Stimulated activated CD4-positive, alpha-beta T cell treated with anti-CD3 and anti-CD28 coated beads, TNF-alpha, amount 100 ng/mL, for 4 hours (primary cell): ENCODE measurements at regions not wholly inside any gene's neighbourhood (a gene's known extent, or its start where the extent isn't known, plus 50 kb on each side); places are given as distances from the start of the nearest gene placed in this dataset.
"Not testable (repeated sequence)": the region's sequence is repeated elsewhere in the genome, so short reads cannot be mapped to it uniquely, and the experiment has no call there.

ENCODE experiments used
- DNase-seq, 3 experiments: peaks; one replicate each; pipeline ENCODE4 v3.0.0-alpha.2; 2020; ENCODE audit warnings: low read depth in 3 of 3

DNA sequence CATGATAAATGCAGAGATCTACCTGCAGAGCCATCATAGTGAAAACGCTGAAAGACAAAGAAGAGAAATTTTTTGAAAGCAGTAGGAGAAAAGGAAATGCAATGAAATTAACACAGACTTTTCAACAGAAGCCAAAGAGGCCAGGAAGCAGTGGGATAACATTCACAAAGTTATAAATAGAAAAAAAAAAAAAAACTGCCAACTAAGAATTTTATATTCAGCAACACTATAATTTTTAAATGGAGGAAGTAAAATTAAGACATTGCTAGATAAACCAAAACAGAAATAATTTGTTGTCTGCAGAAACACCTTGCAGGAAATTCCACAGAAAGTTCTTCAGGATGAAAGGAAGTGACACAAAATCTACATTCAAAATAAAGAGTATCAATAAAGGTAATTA, 591.5 kb upstream of the ID4 start:
- DNase-seq, result no peak

DNA sequence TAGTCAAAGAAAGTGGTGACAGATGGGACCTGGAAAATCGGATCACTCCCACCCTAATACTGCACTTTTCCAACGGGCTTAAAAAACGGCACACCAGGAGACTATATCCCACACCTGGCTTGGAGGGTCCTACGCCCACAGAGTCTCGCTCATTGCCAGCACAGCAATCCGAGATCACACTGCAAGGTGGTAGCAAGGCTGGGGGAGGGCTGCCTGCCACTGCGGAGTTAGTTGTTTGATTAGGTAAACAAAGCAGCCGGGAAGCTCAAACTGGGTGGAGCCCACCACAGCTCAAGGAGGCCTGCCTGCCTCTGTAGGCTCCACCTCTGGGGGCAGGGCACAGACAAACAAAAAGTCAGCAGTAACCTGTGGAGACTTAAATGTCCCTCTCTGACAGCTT, 590.0 kb upstream of the ID4 start:
- DNase-seq, result not testable (repeated sequence)

- DNase-seq, result not testable (repeated sequence)
Measured at GRCh38 chr6:19256123-19256522, 581.0 kb upstream of the ID4 start.

GRCh38 chr6:19261642-19262041, 575.5 kb upstream of the ID4 start:
- DNase-seq, result no peak

DNA sequence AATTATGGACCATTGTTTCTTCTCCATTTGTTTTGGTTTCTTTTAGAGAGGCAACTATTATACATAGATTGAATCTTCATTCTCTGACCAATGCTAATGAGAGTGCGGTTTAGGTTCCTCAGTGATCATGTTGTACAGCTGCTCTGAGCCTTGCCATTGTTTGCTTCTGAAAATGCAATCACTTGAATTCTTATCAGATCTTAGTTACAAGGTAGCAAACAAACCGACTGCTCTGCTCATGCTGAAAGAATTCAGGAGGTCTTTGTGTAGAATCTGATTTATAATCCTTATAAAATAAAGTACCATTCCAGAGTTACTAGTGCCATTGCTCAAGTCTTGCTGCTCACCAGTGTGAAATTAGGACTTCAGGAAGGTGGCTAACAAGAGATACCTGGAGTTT, 569.1 kb upstream of the ID4 start:
- no peak for DNase-seq

DNA sequence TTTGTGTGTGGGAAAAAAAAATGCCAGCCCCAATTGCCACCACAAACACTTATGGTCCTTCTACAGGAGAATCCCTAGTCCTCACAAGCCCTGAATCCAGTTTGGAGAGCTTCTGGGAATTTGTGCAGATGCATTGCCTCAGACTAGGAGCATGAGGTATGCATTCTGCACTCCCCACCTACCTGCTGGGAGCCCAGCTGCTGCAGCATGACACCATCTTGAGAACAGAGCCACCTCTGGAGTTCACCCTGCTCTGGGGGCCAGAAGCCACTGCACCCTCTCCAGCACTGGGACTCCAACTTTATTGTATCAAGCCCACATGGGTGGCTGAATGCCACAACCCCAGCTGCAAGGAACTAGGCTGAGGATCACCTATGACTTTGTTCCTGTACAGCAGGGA, 568.5 kb upstream of the ID4 start:
- DNase-seq, result no peak

- DNase-seq, result no peak
Measured at GRCh38 chr6:19269341-19269898, 567.8 kb upstream of the ID4 start.

DNA sequence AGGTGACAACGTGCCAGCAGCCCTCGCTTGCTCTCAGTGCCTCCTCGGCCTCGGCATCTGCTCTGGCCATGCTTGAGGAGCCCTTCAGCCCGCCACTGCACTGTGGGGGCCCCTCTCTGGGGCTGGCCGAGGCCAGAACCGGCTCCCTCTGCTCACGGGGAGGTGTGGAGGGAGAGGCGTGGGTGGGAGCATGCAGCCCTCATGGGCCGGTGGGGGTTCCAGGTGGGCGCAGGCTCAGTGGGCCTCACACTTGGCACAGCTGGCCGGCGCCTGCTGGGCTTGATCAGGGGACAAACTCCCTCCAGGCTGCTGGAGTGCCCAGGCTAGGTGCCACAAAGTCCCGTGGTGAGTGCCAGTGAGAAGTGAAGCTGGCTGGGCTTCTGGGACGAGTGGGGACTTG, 566.6 kb upstream of the ID4 start:
- DNase-seq, result no peak

- DNase-seq, result no peak
Measured at GRCh38 chr6:19279273-19279684, 557.9 kb upstream of the ID4 start.

GRCh38 chr6:19287928-19288327, 549.2 kb upstream of the ID4 start:
- no peak for DNase-seq

- no peak for DNase-seq
Measured at GRCh38 chr6:19289457-19289856, 547.7 kb upstream of the ID4 start.

DNA sequence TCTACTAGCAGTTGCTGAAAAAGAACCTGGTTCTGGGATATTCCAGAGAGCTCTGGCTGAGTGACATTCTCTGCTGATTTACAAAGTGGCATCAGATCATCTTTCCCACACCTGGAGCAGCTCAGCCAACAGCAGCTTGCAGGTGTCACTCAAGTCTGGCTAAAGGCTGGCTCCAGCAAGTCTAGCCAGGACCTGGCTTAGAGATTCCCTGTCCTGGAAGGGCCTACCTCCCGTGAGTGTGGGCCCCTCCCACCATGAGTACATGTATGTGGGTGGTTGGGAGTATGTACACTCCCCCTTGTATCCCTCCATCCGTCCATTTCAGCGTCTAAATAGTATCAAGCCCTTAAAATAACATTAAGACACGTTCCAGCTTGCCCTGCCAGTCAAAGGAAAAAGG, 539.3 kb upstream of the ID4 start:
- DNase-seq, result no peak

- DNase-seq, result no peak
Measured at GRCh38 chr6:19298421-19298820, 538.7 kb upstream of the ID4 start.

DNA sequence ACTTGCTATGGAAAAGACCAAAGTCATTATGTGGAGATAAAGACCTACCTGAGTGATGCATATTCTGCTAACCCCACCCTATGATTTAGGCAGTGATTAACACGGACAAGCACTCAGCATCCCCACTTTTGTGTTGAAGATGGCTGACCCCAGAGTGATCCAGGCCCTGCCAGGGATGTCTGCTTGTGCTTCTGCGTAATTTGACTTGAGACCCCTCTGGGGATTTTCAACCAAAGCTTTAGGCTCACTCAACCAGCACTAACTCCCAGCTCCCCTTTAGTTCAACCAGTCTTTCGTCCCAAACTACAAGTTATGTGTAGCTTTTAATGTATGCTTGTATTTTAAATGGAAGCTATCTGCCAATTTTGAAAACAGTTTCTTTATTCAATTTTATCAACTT, 538.0 kb upstream of the ID4 start:
- DNase-seq, result no peak

GRCh38 chr6:19301980-19302379, 535.2 kb upstream of the ID4 start:
- DNase-seq, result no peak

DNA sequence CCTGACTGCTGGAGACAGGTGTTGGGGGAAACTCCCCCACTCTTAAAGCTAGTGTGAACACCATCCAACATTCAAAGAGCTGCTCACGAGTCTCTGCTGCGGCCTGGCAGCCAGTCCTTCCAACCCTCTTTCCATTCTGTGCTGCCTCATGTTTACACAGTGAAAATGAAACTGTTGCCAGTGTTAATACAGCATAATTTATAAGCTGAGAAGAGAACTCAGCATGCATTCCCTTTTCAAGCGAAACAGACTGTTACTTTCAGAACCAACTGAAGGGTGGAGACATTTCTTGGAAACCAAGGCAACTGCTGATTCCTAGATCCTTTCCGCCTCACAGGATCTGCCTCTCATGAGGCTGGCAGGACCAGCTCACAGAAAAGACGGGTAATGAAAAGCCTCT, 533.8 kb upstream of the ID4 start:
- DNase-seq, result no peak

DNA sequence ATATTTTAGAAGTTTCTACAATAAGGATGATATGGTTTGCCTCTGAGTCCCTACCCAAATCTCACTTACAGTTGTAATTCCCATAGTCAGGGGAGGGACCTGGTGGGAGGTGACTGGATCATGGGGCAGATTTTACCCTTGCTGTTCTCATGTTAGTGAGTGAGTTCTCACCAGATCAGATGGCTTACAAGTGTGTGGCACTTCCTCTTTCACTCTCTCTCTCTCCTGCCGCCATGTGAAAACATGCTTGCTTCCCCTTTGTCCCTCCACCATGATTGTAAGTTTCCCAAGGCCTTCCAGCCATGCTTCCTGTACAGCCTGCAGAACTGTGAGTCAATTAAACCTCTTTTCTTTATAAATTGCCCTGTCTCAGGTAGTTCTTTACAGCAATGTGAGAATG, 527.5 kb upstream of the ID4 start:
- DNase-seq, result no peak

DNA sequence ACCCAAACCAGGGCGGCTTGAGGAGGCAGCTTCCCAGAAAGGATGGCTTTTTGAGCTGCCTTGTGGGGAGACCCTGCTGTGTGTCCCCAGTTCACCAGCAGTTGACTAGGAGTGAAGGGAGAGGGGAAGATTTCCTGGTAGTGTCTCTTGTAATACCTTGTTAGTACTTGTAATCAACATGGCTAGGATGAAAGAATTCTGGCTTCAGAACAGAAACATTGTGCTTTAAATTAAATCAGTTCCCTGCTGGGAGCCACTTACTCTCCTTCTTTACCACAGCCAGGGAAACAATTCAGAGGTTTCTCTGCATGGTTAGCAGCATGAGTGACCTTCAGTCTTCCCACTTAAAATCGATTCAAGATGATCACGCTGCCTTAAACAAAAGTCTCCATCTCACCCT, 525.4 kb upstream of the ID4 start:
- no peak for DNase-seq

GRCh38 chr6:19312241-19312978, 524.8 kb upstream of the ID4 start:
- no peak for DNase-seq

GRCh38 chr6:19317431-19317986, 519.7 kb upstream of the ID4 start:
- no peak for DNase-seq

DNA sequence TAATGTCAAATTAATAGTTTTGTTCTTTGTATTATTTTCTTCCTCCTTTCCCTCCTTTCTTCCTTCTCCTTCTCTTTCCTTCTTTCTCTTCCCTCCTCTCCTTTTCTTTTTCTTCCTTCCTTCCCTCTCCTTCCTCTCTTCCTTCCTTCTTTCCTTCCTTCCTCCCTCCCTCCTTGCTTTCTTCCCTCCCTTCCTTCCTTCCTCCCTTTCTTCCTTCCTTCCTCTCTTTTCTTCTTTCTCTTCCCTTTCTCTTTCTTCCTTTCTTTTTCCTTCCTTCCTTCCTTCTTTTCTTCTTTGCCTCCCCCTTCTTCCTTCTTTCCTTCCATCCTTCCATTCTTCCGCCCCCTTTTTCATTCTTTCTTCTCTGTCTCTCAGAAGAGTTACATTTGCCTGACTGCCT, 518.2 kb upstream of the ID4 start:
- no peak for DNase-seq

DNA sequence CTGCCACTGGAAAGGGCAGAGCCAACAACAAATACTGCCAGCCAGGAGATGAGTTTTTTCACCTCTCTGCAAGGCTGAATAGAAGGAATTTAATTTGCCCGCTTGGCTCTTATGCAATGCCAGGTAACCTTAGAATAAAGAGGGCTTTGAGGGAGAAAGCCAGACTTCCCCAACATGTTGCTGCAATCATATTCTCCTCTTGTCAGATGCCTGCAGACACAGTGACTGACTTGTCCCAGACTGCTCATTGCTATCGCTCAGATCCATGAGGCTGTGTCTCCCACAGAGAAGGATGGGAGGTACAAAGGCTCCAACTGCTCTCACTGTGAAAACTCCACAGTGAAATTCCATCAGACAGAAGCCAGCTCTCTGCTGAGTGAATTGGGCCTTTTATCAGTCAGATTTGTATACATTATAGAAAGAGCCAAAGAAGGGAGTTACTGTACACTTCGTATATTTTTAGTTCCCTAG, 517.0 kb upstream of the ID4 start:
- DNase-seq, result no peak

DNA sequence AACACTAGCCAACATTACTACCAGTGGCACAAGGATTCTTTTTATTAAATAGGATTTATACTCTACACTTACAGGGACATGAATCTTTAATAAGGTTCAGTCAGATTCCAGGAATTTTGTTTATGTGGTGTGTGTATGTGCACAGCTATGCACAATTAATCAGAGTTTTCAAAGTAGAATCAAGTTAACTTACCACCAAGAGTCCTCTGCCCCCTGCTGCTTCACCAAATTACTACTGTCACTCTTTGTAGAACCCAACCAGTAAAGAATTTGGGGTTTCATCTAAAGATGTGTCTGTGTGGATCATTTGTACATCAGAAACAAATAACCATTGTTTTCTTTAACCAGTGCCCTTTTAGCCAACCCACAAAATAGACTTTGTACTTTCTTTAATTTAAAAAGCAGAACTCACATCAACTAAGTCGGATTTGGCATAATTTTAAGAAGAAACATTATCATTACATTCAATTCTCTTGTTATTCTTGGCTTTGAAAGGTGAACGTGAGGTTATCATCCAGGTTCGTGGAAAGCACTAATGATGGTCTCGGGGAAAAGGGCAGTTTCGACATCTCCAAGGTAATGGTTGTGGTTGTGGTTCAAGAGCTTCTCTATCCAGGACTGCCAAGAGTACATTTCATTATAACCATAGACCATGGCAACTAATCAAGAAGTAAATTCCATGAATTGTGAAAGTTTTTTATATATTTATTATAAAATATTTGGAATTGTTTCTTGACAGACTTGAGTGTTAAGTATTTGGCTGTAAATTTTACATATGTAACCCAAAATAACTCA, 514.3 kb upstream of the ID4 start:
- DNase-seq, result no peak
